ENCODE measurements at regions not wholly inside any gene's neighbourhood (a gene's known extent, or its start where the extent isn't known, plus 50 kb on each side); places are given as distances from the start of the nearest gene placed in this dataset.

GRCh38 chr11:95653680-95654079 is 135.9 kb downstream of the FAM76B start:
- Histone ChIP-seq H3K9me3 (ENCODE audit: control insufficient read depth in 2 of 3, insufficient read depth in 1 of 3, low read length in 3 of 3) (no peaks in the 10 kb centered on the region), H3K27ac (ENCODE audit: low read depth in 2 of 2, low read length in 2 of 2) (no peak overlapping the region), H3K4me1 (ENCODE audit: control insufficient read depth in 2 of 3, insufficient read depth in 2 of 3, low read depth in 1 of 3, low read length in 3 of 3) (peaks cover 0 to 5% (median 4%) of the 10 kb centered on the region in 3 donors), H3K9ac (ENCODE audit: low read length in 3 of 3) (no peak overlapping the region), H3K27me3 (ENCODE audit: control insufficient read depth, insufficient read depth, low read length) (no peaks in the 10 kb centered on the region), H3K36me3 (ENCODE audit: control insufficient read depth in 2 of 3, insufficient read depth in 3 of 3, low read length in 3 of 3) (no peaks in the 10 kb centered on the region), H3K4me3 (ENCODE audit: low read length in 3 of 3) (no peak overlapping the region)
- intact Hi-C loops (cut with DNase I): no loop called here
- DNase-seq: no peak
- no peak for FAIRE-seq
- TF ChIP-seq, protein P1, sequence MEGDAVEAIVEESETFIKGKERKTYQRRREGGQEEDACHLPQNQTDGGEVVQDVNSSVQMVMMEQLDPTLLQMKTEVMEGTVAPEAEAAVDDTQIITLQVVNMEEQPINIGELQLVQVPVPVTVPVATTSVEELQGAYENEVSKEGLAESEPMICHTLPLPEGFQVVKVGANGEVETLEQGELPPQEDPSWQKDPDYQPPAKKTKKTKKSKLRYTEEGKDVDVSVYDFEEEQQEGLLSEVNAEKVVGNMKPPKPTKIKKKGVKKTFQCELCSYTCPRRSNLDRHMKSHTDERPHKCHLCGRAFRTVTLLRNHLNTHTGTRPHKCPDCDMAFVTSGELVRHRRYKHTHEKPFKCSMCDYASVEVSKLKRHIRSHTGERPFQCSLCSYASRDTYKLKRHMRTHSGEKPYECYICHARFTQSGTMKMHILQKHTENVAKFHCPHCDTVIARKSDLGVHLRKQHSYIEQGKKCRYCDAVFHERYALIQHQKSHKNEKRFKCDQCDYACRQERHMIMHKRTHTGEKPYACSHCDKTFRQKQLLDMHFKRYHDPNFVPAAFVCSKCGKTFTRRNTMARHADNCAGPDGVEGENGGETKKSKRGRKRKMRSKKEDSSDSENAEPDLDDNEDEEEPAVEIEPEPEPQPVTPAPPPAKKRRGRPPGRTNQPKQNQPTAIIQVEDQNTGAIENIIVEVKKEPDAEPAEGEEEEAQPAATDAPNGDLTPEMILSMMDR (IDR thresholded peaks at IDR 0.05; ENCODE audit: borderline replicate concordance, extremely low read depth, insufficient read depth): no peak

DNA sequence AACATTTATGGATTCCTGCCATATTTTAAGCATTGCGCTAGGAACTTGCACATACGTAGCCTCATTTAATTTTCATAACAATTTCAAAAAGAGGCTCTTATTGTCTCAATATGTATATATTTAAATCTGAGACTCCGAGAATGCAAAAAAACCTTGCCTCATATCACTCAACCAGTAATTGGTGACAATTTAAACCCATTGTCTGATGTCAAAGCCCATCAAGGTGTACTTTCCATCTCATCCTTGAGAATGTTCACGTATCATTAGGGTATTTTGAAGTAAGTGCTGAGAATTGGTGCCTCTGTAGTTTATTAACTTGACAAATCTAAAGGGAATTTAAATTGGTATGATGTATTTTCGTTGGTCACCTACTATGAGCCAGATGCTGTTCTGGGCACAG is 136.5 kb downstream of the FAM76B start:
- DNase-seq (no peak), FAIRE-seq (no peak)
- Histone ChIP-seq H3K27me3 (ENCODE audit: control insufficient read depth, insufficient read depth, low read length) (no peaks in the 10 kb centered on the region), H3K9me3 (ENCODE audit: control insufficient read depth in 2 of 3, insufficient read depth in 1 of 3, low read length in 3 of 3) (no peaks in the 10 kb centered on the region), H3K4me1 (ENCODE audit: control insufficient read depth in 2 of 3, insufficient read depth in 2 of 3, low read depth in 1 of 3, low read length in 3 of 3) (peaks cover 0 to 5% (median 4%) of the 10 kb centered on the region in 3 donors), H3K4me3 (ENCODE audit: low read length in 3 of 3) (no peak overlapping the region), H3K9ac (ENCODE audit: low read length in 3 of 3) (no peak overlapping the region), H3K27ac (ENCODE audit: low read depth in 2 of 2, low read length in 2 of 2) (no peak overlapping the region), H3K36me3 (ENCODE audit: control insufficient read depth in 2 of 3, insufficient read depth in 3 of 3, low read length in 3 of 3) (no peaks in the 10 kb centered on the region)
- TF ChIP-seq, protein P1 (IDR thresholded peaks at IDR 0.05; ENCODE audit: borderline replicate concordance, extremely low read depth, insufficient read depth): no peak
- intact Hi-C loops (cut with DNase I): no loop called here

GRCh38 chr11:95652002-95652472 is 137.5 kb downstream of the FAM76B start:
- DNase-seq: peak in 2 of 5 donors; percentile 47 to 53
- Histone ChIP-seq H3K4me1 (ENCODE audit: control insufficient read depth in 2 of 3, insufficient read depth in 2 of 3, low read depth in 1 of 3, low read length in 3 of 3) (peaks cover 0 to 10% (median 8%) of the 10 kb centered on the region in 3 donors), H3K27ac (ENCODE audit: low read depth in 2 of 2, low read length in 2 of 2) (no peak overlapping the region), H3K27me3 (ENCODE audit: control insufficient read depth, insufficient read depth, low read length) (no peaks in the 10 kb centered on the region), H3K4me3 (ENCODE audit: low read length in 3 of 3) (no peak overlapping the region), H3K36me3 (ENCODE audit: control insufficient read depth in 2 of 3, insufficient read depth in 3 of 3, low read length in 3 of 3) (no peaks in the 10 kb centered on the region), H3K9ac (ENCODE audit: low read length in 3 of 3) (no peak overlapping the region), H3K9me3 (ENCODE audit: control insufficient read depth in 2 of 3, insufficient read depth in 1 of 3, low read length in 3 of 3) (no peaks in the 10 kb centered on the region)
- no peak for FAIRE-seq
- TF ChIP-seq, protein P1 (IDR thresholded peaks at IDR 0.05; ENCODE audit: borderline replicate concordance, extremely low read depth, insufficient read depth): no peak
- intact Hi-C loops (cut with DNase I): no loop called here

DNA sequence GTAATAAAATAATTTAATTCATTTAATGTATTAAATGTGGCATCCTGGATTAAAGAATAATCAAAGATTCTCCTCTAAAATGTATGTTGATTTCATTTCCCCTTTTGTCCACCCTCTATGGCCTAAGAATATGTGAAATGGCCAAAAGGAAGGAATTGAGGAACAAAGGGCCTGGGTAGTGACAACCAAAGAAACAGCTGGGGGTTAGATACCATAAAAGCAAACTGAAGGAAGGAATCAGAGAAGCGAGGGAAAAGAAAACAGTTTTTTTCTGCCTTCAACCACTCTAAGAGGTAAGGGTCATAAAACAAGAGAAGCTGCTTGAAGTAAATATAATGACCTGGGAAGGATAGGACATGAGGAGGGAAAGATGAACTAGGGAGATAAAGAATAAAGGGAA is 139.3 kb downstream of the FAM76B start:
- Histone ChIP-seq H3K27ac (ENCODE audit: low read depth in 2 of 2, low read length in 2 of 2) (no peak overlapping the region), H3K27me3 (ENCODE audit: control insufficient read depth, insufficient read depth, low read length) (no peaks in the 10 kb centered on the region), H3K9ac (ENCODE audit: low read length in 3 of 3) (no peak overlapping the region), H3K4me3 (ENCODE audit: low read length in 3 of 3) (no peak overlapping the region), H3K4me1 (ENCODE audit: control insufficient read depth in 2 of 3, insufficient read depth in 2 of 3, low read depth in 1 of 3, low read length in 3 of 3) (peaks cover 0 to 10% (median 5%) of the 10 kb centered on the region in 3 donors), H3K36me3 (ENCODE audit: control insufficient read depth in 2 of 3, insufficient read depth in 3 of 3, low read length in 3 of 3) (no peaks in the 10 kb centered on the region), H3K9me3 (ENCODE audit: control insufficient read depth in 2 of 3, insufficient read depth in 1 of 3, low read length in 3 of 3) (no peaks in the 10 kb centered on the region)
- TF ChIP-seq, protein P1 (IDR thresholded peaks at IDR 0.05; ENCODE audit: borderline replicate concordance, extremely low read depth, insufficient read depth): no peak
- DNase-seq: peak in 2 of 5 donors; percentile 61 to 74
- no peak for FAIRE-seq
- intact Hi-C loops (cut with DNase I): no loop called here
